ENCODE measurements at regions not wholly inside any gene's neighbourhood (a gene's known extent, or its start where the extent isn't known, plus 50 kb on each side); places are given as distances from the start of the nearest gene placed in this dataset.

- DNase-seq = no peak
Measured at GRCh38 chr2:222146488-222146887, 152.3 kb downstream of the PAX3 start.

- no peak for DNase-seq
Measured at GRCh38 chr2:222142027-222142426, 156.8 kb downstream of the PAX3 start.

DNA sequence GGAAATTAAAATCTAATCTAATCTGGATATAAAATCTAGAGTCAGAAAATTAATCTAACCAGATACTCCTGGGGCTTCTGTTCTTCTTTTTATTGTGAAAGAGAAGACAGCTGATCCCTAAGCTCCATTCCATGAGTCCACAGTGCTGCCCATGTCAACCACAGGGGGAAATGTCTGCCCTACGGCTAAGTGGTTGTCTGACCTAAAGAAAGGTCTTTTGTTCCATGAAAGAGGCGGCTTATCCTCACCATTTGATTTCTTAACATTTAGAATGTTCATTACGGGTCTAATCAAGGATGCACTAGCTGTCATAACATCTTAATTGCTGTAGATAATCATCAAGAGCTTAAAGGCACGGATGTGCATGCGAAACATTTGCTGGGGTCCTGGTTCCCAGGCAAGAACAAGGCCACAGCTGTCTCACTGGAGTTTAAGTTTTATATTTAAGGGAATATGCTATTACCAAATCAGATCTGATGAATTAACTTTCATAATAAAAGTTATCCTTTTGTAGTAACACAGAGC, 162.6 kb downstream of the PAX3 start:
- no peak for DNase-seq

DNA sequence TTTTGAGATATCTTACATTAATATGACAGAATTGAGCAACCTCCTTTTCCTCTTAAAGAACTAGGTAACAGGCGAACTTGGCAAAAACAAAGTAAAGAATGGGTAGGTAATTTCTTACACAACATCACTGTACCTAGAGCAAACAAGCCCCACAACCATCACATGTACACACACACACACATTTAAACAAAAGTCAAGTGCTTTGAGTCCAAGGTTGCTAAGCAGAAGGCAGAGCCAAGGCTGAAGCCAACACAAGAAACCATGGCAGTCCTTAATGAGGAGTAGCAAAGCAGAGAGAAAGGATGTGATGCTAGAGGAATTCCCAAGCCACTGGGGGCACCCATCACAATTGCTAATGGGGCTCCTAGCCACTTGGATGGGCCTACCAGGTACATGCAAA, 164.1 kb downstream of the PAX3 start:
- no peak for DNase-seq

GRCh38 chr2:222133897-222134296, 164.9 kb downstream of the PAX3 start:
- DNase-seq = no peak

DNA sequence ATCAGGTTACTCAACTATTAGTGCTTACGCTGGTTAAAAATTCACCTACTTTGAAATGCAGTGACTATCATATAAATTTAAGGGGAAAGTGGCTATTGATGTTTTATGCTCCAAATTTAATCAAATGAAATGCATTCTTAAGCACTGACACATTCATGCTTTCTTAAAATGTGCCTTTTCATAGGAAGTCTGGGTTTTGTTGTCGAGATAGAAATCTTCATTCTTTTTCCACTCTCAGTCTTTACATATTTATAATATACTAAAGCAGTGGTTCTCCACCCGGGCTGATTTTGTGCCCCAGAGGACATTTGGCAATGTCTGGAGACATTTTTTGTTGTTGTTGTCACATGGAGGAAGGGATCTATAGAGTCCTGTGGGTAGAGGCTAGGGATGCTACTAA, 167.9 kb downstream of the PAX3 start:
- DNase-seq = no peak

- DNase-seq = no peak
Measured at GRCh38 chr2:222127660-222128059, 171.1 kb downstream of the PAX3 start.

DNA sequence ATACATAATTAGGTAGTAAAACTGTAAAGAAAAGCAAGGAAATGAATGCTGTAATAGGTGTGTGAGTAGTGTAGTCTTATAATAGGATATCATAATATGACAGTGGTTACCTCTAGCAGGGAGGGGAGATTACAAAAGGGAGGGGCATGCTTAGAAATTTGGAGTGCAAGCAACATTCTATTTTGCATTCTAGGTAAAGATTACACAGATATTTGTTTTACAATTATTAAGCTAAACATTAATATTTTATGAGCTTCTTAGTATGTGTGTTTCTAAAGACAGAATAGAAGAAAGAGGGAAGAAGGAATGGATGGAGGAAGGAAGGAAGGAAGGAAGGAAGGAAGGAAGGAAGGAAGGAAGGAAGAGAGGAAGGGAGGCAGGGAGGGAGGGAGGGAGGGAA, 177.9 kb downstream of the PAX3 start:
- DNase-seq = no peak

DNA sequence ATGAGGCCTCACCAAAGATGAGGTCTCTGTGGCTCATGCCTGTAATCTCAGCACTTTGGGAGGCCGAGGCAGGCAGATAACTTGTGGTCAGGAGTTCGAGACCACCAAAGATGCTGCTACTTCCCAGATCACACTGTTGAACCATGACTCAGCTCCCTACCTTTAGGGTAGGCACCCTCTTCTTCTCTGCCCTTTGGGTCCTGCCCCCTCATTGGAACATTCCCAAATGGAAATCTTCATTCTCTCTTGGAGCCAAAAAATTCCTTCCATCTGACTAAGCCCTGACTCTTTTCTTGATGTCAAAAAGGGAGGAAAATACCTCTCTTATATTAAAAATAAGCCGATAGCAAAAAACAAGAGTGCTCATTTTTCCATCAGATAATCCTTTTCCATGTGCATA, 183.5 kb downstream of the PAX3 start:
- DNase-seq = no peak

GRCh38 chr2:222108957-222109585, 189.7 kb downstream of the PAX3 start:
- no peak for DNase-seq

DNA sequence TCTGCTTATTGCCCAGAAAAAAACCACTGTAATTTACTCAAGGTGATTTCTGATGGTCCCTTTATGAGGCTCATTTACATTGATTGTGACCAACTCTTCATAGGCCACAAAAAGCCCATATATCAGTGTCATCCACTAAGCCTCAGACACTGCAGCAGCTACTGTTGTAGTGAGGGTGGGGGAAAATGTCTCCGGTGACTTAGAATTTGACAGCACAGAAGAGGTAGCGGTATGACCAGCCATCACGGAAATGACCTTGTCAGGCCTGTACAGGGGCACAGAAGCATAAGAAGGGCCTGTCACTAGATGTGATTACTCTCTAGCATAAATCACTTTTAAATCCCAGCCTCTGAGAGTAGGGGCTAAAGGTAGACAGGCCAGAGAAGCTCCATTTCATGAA, 190.3 kb downstream of the PAX3 start:
- no peak for DNase-seq

DNA sequence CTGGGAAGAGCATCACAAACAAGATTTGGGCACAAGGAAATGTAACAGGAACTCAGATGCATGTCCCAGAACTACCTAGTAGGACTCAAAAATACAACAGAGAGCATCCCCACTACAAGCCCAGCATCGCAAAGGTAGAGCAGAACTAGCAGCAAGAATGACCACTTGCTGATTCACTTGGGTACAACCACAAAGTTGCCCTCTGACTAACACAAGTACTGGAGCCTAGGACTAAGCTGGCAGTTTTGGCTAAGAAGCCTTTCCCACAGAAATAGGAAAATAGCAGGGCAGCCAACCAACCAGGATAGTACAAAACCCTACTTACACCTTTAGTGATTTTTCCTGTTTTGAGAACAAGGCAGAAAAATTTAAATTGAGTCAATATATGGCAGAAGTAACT, 193.8 kb downstream of the PAX3 start:
- DNase-seq = no peak

DNA sequence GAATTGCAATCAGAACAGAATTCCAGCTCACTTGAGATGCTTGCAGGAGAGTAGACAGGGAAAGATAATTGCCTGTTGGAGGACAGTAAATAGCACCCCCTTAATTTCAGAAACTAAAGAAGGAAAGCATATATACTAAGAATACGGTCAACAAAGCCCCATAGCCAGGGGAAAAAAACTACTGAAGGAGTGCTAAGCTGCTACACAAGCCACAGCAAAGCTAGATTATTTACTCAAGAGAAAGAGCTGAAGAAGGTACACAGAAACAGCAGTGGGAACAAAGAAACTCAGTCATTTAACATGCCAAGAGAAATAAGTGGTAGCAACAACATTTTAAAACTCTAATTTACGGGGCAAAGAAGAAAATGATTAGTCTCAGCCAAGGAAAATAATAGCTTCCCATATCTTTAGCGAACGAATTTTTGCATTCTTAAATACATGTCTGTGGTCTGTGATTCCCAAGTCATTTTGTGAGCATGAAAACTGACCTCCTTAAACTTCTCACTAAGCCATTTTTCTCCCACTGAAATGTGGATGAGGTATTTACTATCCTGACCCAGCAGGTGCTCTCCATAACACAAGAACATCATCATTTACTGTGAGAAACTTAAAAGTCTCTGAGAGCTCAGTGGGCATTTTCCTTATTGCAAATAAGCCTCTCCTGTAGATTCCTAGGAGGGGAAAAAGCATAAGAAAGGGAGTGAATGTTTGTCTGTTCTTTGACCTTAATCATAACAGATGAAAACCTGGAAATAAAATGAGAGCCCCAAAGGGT, 196.0 kb downstream of the PAX3 start:
- DNase-seq = no peak

DNA sequence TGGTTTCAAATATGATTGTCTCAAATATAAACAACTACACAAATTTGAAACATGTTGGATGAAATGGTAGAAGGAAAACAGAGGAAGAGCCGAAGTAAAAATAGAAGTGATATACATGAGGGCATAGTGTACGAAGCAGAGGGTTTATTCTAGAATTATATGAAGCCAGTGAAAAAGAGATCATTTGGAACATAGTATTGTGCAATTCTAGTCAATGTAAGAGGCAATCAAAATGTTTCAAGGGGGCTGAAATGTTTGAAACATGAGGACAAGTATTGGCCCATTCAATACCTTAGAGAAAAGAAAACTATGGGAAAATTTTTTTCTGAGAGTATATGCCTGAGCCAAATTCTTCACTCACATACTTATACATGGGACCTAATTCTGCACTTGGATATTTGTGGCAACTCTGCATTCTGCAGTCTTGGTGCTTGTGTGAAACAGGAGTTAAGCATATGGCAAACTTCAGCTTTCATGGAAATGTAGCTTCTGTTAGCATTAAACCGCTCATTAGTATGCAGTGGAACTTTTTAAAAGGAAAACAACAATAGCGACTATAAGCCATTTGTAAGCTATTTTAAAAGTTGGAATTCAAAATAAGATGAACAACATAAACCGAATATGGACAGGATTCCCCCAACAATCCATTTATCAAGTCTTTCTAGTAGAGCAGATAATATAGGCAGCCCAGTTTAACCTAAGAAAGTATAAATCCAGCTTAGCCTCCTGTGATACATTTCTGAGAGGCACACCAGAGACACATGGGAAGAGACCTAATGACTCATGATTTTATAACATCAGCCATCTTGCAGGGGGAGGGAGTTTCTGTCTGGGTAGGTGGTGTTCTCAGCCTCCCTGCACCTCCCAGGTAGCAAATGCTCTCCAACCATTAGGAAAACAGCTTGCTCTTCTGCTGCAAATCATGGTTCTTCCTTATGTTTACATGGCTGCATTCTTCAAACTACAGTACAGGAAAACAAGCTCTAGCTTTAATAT, 197.8 kb downstream of the PAX3 start:
- no peak for DNase-seq

DNA sequence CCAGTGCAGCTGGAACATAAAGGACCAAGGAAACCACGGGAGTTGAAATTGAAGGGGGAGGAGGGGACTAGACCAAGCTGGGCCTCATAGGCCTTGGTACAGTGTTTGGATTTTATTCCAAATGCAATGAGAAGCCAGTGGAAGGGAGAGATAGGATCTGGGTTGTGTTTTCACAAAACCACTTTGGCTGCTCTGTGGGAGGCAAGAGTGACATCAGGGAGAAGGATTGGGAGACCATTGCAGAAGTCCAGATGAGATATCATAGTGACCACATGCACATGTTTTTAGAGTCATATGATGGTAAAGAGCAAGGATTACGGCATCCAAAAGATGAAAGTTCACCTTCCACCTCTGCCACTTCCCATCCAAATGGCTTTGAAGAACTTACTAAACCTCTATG, 210.2 kb downstream of the PAX3 start:
- DNase-seq = no peak

GRCh38 chr2:222087998-222088397, 210.8 kb downstream of the PAX3 start:
- no peak for DNase-seq

GRCh38 chr2:222082201-222082600, 216.6 kb downstream of the PAX3 start:
- no peak for DNase-seq

DNA sequence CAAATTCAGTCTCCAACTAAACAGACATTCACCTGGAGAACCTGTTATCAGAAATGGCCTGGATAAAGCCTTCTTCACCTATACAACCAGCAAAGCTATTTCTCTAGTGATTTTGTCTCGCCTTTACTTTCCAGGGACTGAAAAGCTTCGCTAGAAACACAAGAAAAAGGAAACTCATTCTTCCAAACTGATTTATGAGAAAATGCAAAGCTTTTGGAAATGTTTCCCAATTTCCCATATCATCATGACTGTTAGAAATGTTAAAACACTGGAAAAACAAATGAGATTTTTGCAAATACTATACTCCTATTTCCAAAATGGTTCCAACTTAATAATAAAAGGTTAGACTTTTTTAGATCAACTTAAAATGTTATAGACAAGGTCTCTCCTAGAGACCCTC, 218.7 kb downstream of the PAX3 start:
- no peak for DNase-seq

DNA sequence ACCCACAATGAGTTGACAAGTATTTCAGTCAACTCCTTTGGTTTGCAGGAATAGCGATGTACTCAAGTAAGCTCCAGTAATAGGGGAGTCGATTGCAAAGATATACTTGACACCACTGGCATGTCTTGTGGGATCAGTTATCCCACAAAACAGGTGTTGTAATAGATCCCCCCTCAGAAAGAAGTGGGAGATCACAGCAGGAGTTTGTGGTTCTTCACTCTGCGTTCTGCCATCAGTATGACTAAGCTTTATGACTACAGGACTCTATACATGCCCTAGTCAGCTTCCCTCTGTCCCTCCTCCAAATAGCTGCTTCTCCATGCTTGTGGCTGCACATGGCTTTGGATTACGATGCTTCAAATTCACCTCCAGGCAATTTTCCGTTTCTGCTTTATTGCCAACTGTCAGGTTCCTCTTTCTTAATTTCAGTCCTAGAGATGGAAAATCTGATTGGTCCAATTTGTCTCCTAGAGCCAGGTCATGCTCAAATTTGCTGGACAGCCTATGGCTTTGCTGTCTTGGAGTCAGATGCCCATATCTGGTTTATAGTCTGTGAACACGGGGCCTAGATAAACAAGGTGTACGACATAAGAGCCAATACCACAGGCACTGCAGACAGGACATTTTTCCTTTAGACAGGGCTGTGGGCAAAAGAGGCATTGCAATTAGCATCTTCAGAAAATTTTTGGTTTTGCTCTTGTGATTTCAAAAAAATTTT, 221.7 kb downstream of the PAX3 start:
- no peak for DNase-seq

DNA sequence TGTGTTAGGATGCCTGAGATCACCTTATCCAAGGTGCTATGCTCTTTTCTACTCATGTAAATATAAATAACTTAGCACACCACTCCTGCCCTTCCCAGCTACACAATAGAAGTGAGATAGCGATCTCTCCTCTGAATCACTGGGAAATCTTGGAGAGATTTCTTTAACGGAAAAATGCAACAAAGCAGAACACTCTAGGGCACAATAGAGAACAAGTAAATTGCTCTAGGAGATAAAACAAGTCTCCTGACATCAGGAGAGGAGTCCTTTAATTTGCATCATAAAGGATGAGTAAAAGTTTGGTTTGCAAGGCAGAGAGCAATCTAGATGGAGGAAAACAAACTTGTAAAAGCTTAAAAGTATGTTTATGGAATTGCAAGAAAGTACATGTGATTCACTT, 224.1 kb downstream of the PAX3 start:
- no peak for DNase-seq

GRCh38 chr2:222071911-222072310, 226.9 kb downstream of the PAX3 start:
- DNase-seq = no peak

GRCh38 chr2:222064286-222064685, 234.5 kb downstream of the PAX3 start:
- no peak for DNase-seq
